Stimulated activated CD4-positive, alpha-beta T cell treated with anti-CD3 and anti-CD28 coated beads, Interleukin-4, amount 100 ng/mL, for 4 hours (primary cell): ENCODE measurements at regions not wholly inside any gene's neighbourhood (a gene's known extent, or its start where the extent isn't known, plus 50 kb on each side); places are given as distances from the start of the nearest gene placed in this dataset.
"Not testable (repeated sequence)": the region's sequence is repeated elsewhere in the genome, so short reads cannot be mapped to it uniquely, and the experiment has no call there.

Experiments
- DNase-seq, 2 experiments: peaks; one replicate each; pipeline ENCODE4 v3.0.0-alpha.2; 2020

- no peak for DNase-seq
These were observed 99.9 kb upstream of the CPEB2 start for GRCh38 chr4:14902342-14902741.

GRCh38 chr4:14903321-14903720 lies 99.0 kb upstream of the CPEB2 start:
- DNase-seq: no peak

GRCh38 chr4:14906805-14907204 lies 95.5 kb upstream of the CPEB2 start:
- no peak for DNase-seq

- no peak for DNase-seq
These were observed 93.6 kb upstream of the CPEB2 start for GRCh38 chr4:14908635-14909034.

GRCh38 chr4:14910411-14910810 lies 91.9 kb upstream of the CPEB2 start:
- no peak for DNase-seq

GRCh38 chr4:14912426-14912825 lies 89.9 kb upstream of the CPEB2 start:
- DNase-seq: no peak

- no peak for DNase-seq
These were observed 87.3 kb upstream of the CPEB2 start for GRCh38 chr4:14915018-14915417.

GRCh38 chr4:14916554-14917297 lies 85.6 kb upstream of the CPEB2 start:
- no peak for DNase-seq

- DNase-seq: no peak
These were observed 85.0 kb upstream of the CPEB2 start for GRCh38 chr4:14917298-14917633.

GRCh38 chr4:14918336-14918735 lies 83.9 kb upstream of the CPEB2 start:
- no peak for DNase-seq

- no peak for DNase-seq
These were observed 82.5 kb upstream of the CPEB2 start for GRCh38 chr4:14919785-14920184.

- no peak for DNase-seq
These were observed 82.0 kb upstream of the CPEB2 start for GRCh38 chr4:14920237-14920636.

GRCh38 chr4:14920759-14921320 lies 81.4 kb upstream of the CPEB2 start:
- DNase-seq: no peak

GRCh38 chr4:14921781-14922180 lies 80.5 kb upstream of the CPEB2 start:
- not testable (repeated sequence) for DNase-seq

GRCh38 chr4:14924076-14924811 lies 78.0 kb upstream of the CPEB2 start:
- no peak for DNase-seq

GRCh38 chr4:14924812-14925344 lies 77.4 kb upstream of the CPEB2 start:
- no peak for DNase-seq

GRCh38 chr4:14925471-14925870 lies 76.8 kb upstream of the CPEB2 start:
- DNase-seq: no peak

GRCh38 chr4:14926368-14926767 lies 75.9 kb upstream of the CPEB2 start:
- no peak for DNase-seq

- no peak for DNase-seq
These were observed 74.2 kb upstream of the CPEB2 start for GRCh38 chr4:14928035-14928434.

GRCh38 chr4:14929669-14930068 lies 72.6 kb upstream of the CPEB2 start:
- no peak for DNase-seq

- no peak for DNase-seq
These were observed 67.4 kb upstream of the CPEB2 start for GRCh38 chr4:14934704-14935390.

- DNase-seq: no peak
These were observed 58.5 kb upstream of the CPEB2 start for GRCh38 chr4:14943749-14944148.

GRCh38 chr4:14952352-14952751 lies 49.9 kb upstream of the CPEB2 start:
- DNase-seq: no peak
